ENCODE measurements at regions not wholly inside any gene's neighbourhood (a gene's known extent, or its start where the extent isn't known, plus 50 kb on each side); places are given as distances from the start of the nearest gene placed in this dataset.

- ChIA-PET POLR2A (interaction anchor here (0.9 kb wide), 1 partner anchor 21 kb away, joined by 3 read pairs; no protein-coding TSS in a partner anchor), CTCF (interaction anchor here (0.8 kb wide), 1 partner anchor 639 kb away, joined by 3 read pairs; the partner anchor contains the start of gene OSR1)
- H3K9me3 ChIP-seq (ENCODE audit: control insufficient read depth, insufficient read depth, low read length): no peaks in the 10 kb centered on the region
- DNase-seq (ENCODE audit: low read depth, low spot score): no peak
- H3K27me3 ChIP-seq (ENCODE audit: control insufficient read depth, insufficient read depth, low read length): no peaks in the 10 kb centered on the region
- H3K27ac ChIP-seq (ENCODE audit: low read depth, low read length): no peak overlapping the region
- no peak for TF ChIP-seq CTCF (IDR thresholded peaks at IDR 0.05; ENCODE audit: low read depth, low read length)
- H3K4me3 ChIP-seq (ENCODE audit: low read depth, low read length): no peak overlapping the region
Observed at GRCh38 chr2:18719978-18720775, 130.8 kb upstream of the NT5C1B start.

- CTCF ChIA-PET: no interaction called here
- no peak overlapping the region for H3K4me3 ChIP-seq (ENCODE audit: low read depth, low read length)
- DNase-seq (ENCODE audit: low read depth, low spot score): no peak
- H3K27me3 ChIP-seq (ENCODE audit: control insufficient read depth, insufficient read depth, low read length): no peaks in the 10 kb centered on the region
- POLR2A ChIA-PET: no interaction called here
- H3K9me3 ChIP-seq (ENCODE audit: control insufficient read depth, insufficient read depth, low read length): no peaks in the 10 kb centered on the region
- H3K27ac ChIP-seq (ENCODE audit: low read depth, low read length): no peak overlapping the region
- no peak for TF ChIP-seq CTCF (IDR thresholded peaks at IDR 0.05; ENCODE audit: low read depth, low read length)
Observed at GRCh38 chr2:18708203-18708715, 118.9 kb upstream of the NT5C1B start.

- ChIA-PET POLR2A (no interaction called here), CTCF (no interaction called here)
- H3K9me3 ChIP-seq (ENCODE audit: control insufficient read depth, insufficient read depth, low read length): no peaks in the 10 kb centered on the region
Observed at GRCh38 chr2:18706001-18706400, 116.6 kb upstream of the NT5C1B start.

GRCh38 chr2:18704276-18704675, 114.9 kb upstream of the NT5C1B start:
- ChIA-PET POLR2A (no interaction called here), CTCF (interaction anchor here (0.6 kb wide), 1 partner anchor 14 kb away, joined by 3 read pairs; no protein-coding TSS in a partner anchor)
- Histone ChIP-seq H3K9me3 (ENCODE audit: control insufficient read depth, insufficient read depth, low read length) (no peaks in the 10 kb centered on the region), H3K27me3 (ENCODE audit: control insufficient read depth, insufficient read depth, low read length) (no peaks in the 10 kb centered on the region), H3K4me3 (ENCODE audit: low read depth, low read length) (no peak overlapping the region), H3K27ac (ENCODE audit: low read depth, low read length) (no peak overlapping the region)
- TF ChIP-seq CTCF (IDR thresholded peaks at IDR 0.05; ENCODE audit: low read depth, low read length): no peak
- no peak for DNase-seq (ENCODE audit: low read depth, low spot score)

More at GRCh38 chr2:18706001-18706400, 116.6 kb upstream of the NT5C1B start:
- H3K4me3 ChIP-seq (ENCODE audit: low read depth, low read length): no peak overlapping the region
- DNase-seq (ENCODE audit: low read depth, low spot score): no peak
- TF ChIP-seq CTCF (IDR thresholded peaks at IDR 0.05; ENCODE audit: low read depth, low read length): no peak
- no peak overlapping the region for H3K27ac ChIP-seq (ENCODE audit: low read depth, low read length)
- H3K27me3 ChIP-seq (ENCODE audit: control insufficient read depth, insufficient read depth, low read length): no peaks in the 10 kb centered on the region

GRCh38 chr2:18703555-18703954, 114.2 kb upstream of the NT5C1B start:
- CTCF ChIA-PET: interaction anchor here (0.6 kb wide), 1 partner anchor 13 kb away, joined by 3 read pairs; no protein-coding TSS in a partner anchor
- no peak for DNase-seq (ENCODE audit: low read depth, low spot score)
- POLR2A ChIA-PET: no interaction called here
- Histone ChIP-seq H3K9me3 (ENCODE audit: control insufficient read depth, insufficient read depth, low read length) (no peaks in the 10 kb centered on the region), H3K27me3 (ENCODE audit: control insufficient read depth, insufficient read depth, low read length) (no peaks in the 10 kb centered on the region), H3K27ac (ENCODE audit: low read depth, low read length) (no peak overlapping the region), H3K4me3 (ENCODE audit: low read depth, low read length) (no peak overlapping the region)
- no peak for TF ChIP-seq CTCF (IDR thresholded peaks at IDR 0.05; ENCODE audit: low read depth, low read length)
